Stomach (tissue), 8 donors: ENCODE measurements at regions not wholly inside any gene's neighbourhood (a gene's known extent, or its start where the extent isn't known, plus 50 kb on each side); places are given as distances from the start of the nearest gene placed in this dataset.
A peak's percentile ranks its signal among the peaks of the same experiment; 100 is the strongest.
"Not testable (repeated sequence)": the region's sequence is repeated elsewhere in the genome, so short reads cannot be mapped to it uniquely, and the experiment has no call there.

Source experiments
- DNase-seq, 2 donors: peaks; one replicate each; pipeline versions ENCODE4 v3.0.0 to v3.0.0-alpha.2; 2013 to 2019
- H3K27ac ChIP-seq, 5 donors: fragments of 200-600 bp in 4 of 5; sonication (generic) in 4 of 5; one replicate each; pipeline ENCODE4 v1.5.1; 2013 to 2019; ENCODE audit warnings: mild to moderate bottlenecking in 1 of 5, moderate library complexity in 1 of 5
- H3K27me3 ChIP-seq, 3 donors: fragments of 200-600 bp; sonication (generic); one replicate each; pipeline ENCODE4 v1.5.1; 2017 to 2019; ENCODE audit warnings: mixed run types in 1 of 3
- H3K36me3 ChIP-seq, 4 donors: fragments of 200-600 bp; sonication (generic); 1 replicate in 3 of 4; 2 replicates in 1 of 4; pipeline ENCODE4 v1.5.1; 2016 to 2019
- H3K4me1 ChIP-seq, 4 donors: fragments of 200-600 bp; sonication (generic); one replicate each; pipeline ENCODE4 v1.5.1; 2016 to 2019
- H3K4me3 ChIP-seq, 4 donors: fragments of 200-600 bp; sonication (generic) in 3 of 4; one replicate each; pipeline ENCODE4 v1.5.1; 2016 to 2019; ENCODE audit warnings: mild to moderate bottlenecking in 1 of 4
- H3K9me3 ChIP-seq, 4 donors: fragments of 200-600 bp; sonication (generic); one replicate each; pipeline ENCODE4 v1.5.1; 2016 to 2019
- CTCF ChIP-seq, 7 experiments: fragments of 450-650 bp in 4 of 7; fragments of 200-600 bp in 3 of 7; sonication (generic) in 3 of 7; IDR thresholded peaks; one replicate each; pipeline ENCODE4 v1.5.1; 2016 to 2019; ENCODE audit warnings: antibody characterized with exemption in 7 of 7, control low read depth in 2 of 7, mild to moderate bottlenecking in 1 of 7
- EP300 ChIP-seq: sonication (generic); formaldehyde crosslinking; IDR thresholded peaks from one replicate; pipeline ENCODE4 v1.6.1; 2017; ENCODE audit warnings: antibody characterized with exemption
- POLR2A ChIP-seq, 4 donors: fragments of 450-650 bp; IDR thresholded peaks; one replicate each; pipeline ENCODE4 v1.6.1; 2016; ENCODE audit warnings: antibody characterized with exemption in 4 of 4, control low read depth in 2 of 4, mild to moderate bottlenecking in 1 of 4, moderate library complexity in 1 of 4
- POLR2AphosphoS5 ChIP-seq, 3 donors: sonication (generic); formaldehyde crosslinking; IDR thresholded peaks; one replicate each; pipeline ENCODE4 v1.6.1; 2016; ENCODE audit warnings: antibody characterized with exemption in 3 of 3
- whole genome bisulfite sequencing, 5 donors: extraction: QIAGEN DNeasy Blood & Tissue Kit in 3 of 5; methylation state at CpG; one replicate each; pipeline versions ENCODE4 v1.1.5 to v1.1.7; 2013 to 2018; 5-methylcytosine and 5-hydroxymethylcytosine counted together
- intact Hi-C: fragments of 100-400 bp; cut with DNase I; formaldehyde crosslinking; loops from one replicate; pipeline ENCODE4 v1.15.1; 2023; ENCODE audit warnings: low total_unique reads
- donor health status: healthy with polysubstance abuse.
- donor health status: Bipolar disorder and iron deficiency.
- donor health status: healthy.

GRCh38 chr1:81738875-81739274 lies 61.9 kb upstream of the ADGRL2 start:
- TF ChIP-seq CTCF (IDR thresholded peaks at IDR 0.05) (no peak), EP300 (no peak), POLR2A (IDR thresholded peaks at IDR 0.05) (no peak), POLR2AphosphoS5 (IDR thresholded peaks at IDR 0.05) (no peak)
- no peaks in the 10 kb centered on the region for H3K36me3 ChIP-seq
- no peak overlapping the region for H3K27ac ChIP-seq
- no peaks in the 10 kb centered on the region for H3K9me3 ChIP-seq
- H3K4me3 ChIP-seq: no peak overlapping the region
- no peak for DNase-seq
- intact Hi-C loops: no loop called here
- 70 to 87% (median 79%) methylated on average over 1 of the region's 1 CpG for WGBS, 5 donors
- no peaks in the 10 kb centered on the region for H3K27me3 ChIP-seq
- H3K4me1 ChIP-seq: peaks cover 0 to 3% (median 0%) of the 10 kb centered on the region in 4 donors

- Histone ChIP-seq H3K4me3 (no peak overlapping the region), H3K9me3 (no peaks in the 10 kb centered on the region), H3K36me3 (no peaks in the 10 kb centered on the region), H3K4me1 (no peaks in the 10 kb centered on the region), H3K27ac (no peak overlapping the region), H3K27me3 (no peaks in the 10 kb centered on the region)
- WGBS, 5 donors: 86 to 94% (median 89%) methylated on average over 2 of the region's 2 CpGs
- DNase-seq: no peak
- TF ChIP-seq POLR2A (IDR thresholded peaks at IDR 0.05) (no peak), EP300 (no peak)
- intact Hi-C loops: no loop called here
Measured at GRCh38 chr1:81733480-81733879, 67.3 kb upstream of the ADGRL2 start.

GRCh38 chr1:81731989-81732388 lies 68.7 kb upstream of the ADGRL2 start:
- H3K27me3 ChIP-seq: no peaks in the 10 kb centered on the region
- intact Hi-C loops: no loop called here
- DNase-seq: no peak

GRCh38 chr1:81730881-81731280 lies 69.9 kb upstream of the ADGRL2 start:
- H3K27ac ChIP-seq: no peak overlapping the region
- no peak overlapping the region for H3K4me3 ChIP-seq
- H3K9me3 ChIP-seq: no peaks in the 10 kb centered on the region
- no peak for TF ChIP-seq EP300
- no peak for TF ChIP-seq POLR2AphosphoS5 (IDR thresholded peaks at IDR 0.05)
- TF ChIP-seq POLR2A (IDR thresholded peaks at IDR 0.05): no peak
- no peak for TF ChIP-seq CTCF (IDR thresholded peaks at IDR 0.05)
- peak in 1 of 2 donors; percentile 12 for DNase-seq
- intact Hi-C loops: no loop called here
- no peaks in the 10 kb centered on the region for H3K4me1 ChIP-seq
- no peaks in the 10 kb centered on the region for H3K36me3 ChIP-seq
- 46 to 67% (median 63%) methylated on average over 1 of the region's 1 CpG for WGBS, 5 donors
- no peaks in the 10 kb centered on the region for H3K27me3 ChIP-seq

More at GRCh38 chr1:81731989-81732388, 68.7 kb upstream of the ADGRL2 start:
- TF ChIP-seq POLR2A (IDR thresholded peaks at IDR 0.05): no peak
- no peak for TF ChIP-seq EP300
- no peak for TF ChIP-seq CTCF (IDR thresholded peaks at IDR 0.05)
- TF ChIP-seq POLR2AphosphoS5 (IDR thresholded peaks at IDR 0.05): no peak
- Histone ChIP-seq H3K36me3 (no peaks in the 10 kb centered on the region), H3K4me3 (no peak overlapping the region), H3K27ac (no peak overlapping the region), H3K4me1 (no peaks in the 10 kb centered on the region), H3K9me3 (no peaks in the 10 kb centered on the region)

GRCh38 chr1:81730299-81730698 lies 70.4 kb upstream of the ADGRL2 start:
- H3K4me1 ChIP-seq, H3K36me3 ChIP-seq, H3K27me3 ChIP-seq, H3K27ac ChIP-seq, H3K4me3 ChIP-seq, intact Hi-C loops, H3K9me3 ChIP-seq, DNase-seq: not testable (repeated sequence)
- WGBS, 5 donors: 81 to 91% (median 83%) methylated on average over 7 of the region's 7 CpGs

- Histone ChIP-seq H3K36me3 (no peaks in the 10 kb centered on the region), H3K9me3 (no peaks in the 10 kb centered on the region), H3K4me1 (no peaks in the 10 kb centered on the region), H3K4me3 (no peak overlapping the region), H3K27ac (no peak overlapping the region), H3K27me3 (no peaks in the 10 kb centered on the region)
- intact Hi-C loops: no loop called here
- no peak for DNase-seq
- no peak for TF ChIP-seq EP300
- TF ChIP-seq CTCF (IDR thresholded peaks at IDR 0.05): no peak
- TF ChIP-seq POLR2AphosphoS5 (IDR thresholded peaks at IDR 0.05): no peak
- TF ChIP-seq POLR2A (IDR thresholded peaks at IDR 0.05): no peak
- WGBS, 5 donors: 70 to 100% (median 90%) methylated on average over 2 of the region's 2 CpGs
Measured at GRCh38 chr1:81729818-81730217, 70.9 kb upstream of the ADGRL2 start.
